ENCODE measurements at regions not wholly inside any gene's neighbourhood (a gene's known extent, or its start where the extent isn't known, plus 50 kb on each side); places are given as distances from the start of the nearest gene placed in this dataset.

DNA sequence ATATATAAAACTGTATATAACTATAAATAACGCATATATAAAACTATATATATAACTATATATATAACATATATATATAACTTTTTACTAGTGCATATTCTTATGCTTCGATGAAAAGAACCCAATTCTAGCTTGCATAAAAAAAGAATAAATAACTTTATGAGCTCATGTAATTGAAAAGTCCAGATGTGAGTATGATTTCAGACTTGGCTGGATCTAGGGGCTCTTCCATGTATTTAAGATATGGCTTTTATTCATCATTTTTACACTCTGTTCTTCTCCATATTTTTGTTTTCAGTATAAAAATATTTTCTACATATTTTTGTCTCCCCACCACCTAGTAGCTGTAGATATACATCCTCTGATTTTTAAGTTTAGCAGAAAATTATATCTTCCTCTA lies 417.5 kb downstream of the CDH11 start:
- no peak for DNase-seq
- no peak for TF ChIP-seq CTCF (IDR thresholded peaks at IDR 0.05; ENCODE audit: low read depth, low read length)
- H3K36me3 ChIP-seq = no peaks in the 10 kb centered on the region
- H3K4me3 ChIP-seq (ENCODE audit: low read depth, low read length) = no peak overlapping the region
- H3K4me1 ChIP-seq = no peaks in the 10 kb centered on the region
- H3K27me3 ChIP-seq = no peaks in the 10 kb centered on the region
- H3K9me3 ChIP-seq = no peaks in the 10 kb centered on the region

- no peaks in the 10 kb centered on the region for H3K9me3 ChIP-seq
- H3K36me3 ChIP-seq = no peaks in the 10 kb centered on the region
- TF ChIP-seq CTCF (IDR thresholded peaks at IDR 0.05; ENCODE audit: low read depth, low read length) = no peak
- H3K27me3 ChIP-seq = no peaks in the 10 kb centered on the region
- no peak for DNase-seq
- H3K4me1 ChIP-seq = no peaks in the 10 kb centered on the region
- no peak overlapping the region for H3K4me3 ChIP-seq (ENCODE audit: low read depth, low read length)
Observed at GRCh38 chr16:64702415-64702814, 419.4 kb downstream of the CDH11 start.

DNA sequence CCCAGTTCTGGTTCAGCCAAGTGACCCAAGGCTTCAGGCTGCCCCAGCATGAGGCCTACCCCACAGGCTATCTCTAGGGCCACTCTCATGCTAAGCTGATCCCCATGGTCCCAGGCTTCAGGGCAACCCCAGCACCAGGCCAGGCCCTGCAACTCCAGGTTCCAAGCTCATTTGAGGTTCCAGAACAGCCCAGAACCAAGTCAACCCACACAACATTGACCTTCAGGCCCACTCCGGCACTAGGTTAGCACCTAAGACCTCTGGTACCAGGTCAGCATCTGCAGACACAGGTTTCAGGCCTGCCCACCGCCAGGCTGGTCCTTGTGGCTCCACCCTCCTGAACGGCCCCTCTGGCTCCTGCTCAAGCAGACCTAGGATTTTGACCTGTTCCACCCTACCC lies 421.2 kb downstream of the CDH11 start:
- H3K36me3 ChIP-seq = no peaks in the 10 kb centered on the region
- no peaks in the 10 kb centered on the region for H3K9me3 ChIP-seq
- H3K4me1 ChIP-seq = no peaks in the 10 kb centered on the region
- no peaks in the 10 kb centered on the region for H3K27me3 ChIP-seq
- DNase-seq = no peak
- TF ChIP-seq CTCF (IDR thresholded peaks at IDR 0.05; ENCODE audit: low read depth, low read length) = no peak
- no peak overlapping the region for H3K4me3 ChIP-seq (ENCODE audit: low read depth, low read length)

DNA sequence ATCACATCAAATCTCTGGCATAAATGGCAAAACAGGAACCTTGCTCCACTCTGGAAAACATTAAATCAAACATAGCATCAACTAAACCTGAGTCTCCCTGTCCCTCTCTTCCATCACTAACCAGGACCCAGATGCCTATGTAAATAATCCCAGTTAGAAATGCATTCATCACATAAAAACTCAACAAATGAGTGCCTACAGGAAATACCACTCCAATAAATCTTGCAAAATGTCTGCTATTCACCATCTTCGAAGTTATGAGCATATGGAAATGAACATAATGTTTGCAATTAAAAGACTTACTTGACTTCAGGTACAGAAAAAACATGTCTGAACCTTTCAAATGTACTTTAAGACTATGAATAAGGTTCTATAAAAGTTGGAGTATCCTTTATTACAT lies 425.0 kb downstream of the CDH11 start:
- Histone ChIP-seq H3K9me3 (no peaks in the 10 kb centered on the region), H3K36me3 (no peaks in the 10 kb centered on the region), H3K27me3 (no peaks in the 10 kb centered on the region), H3K4me3 (ENCODE audit: low read depth, low read length) (no peak overlapping the region), H3K4me1 (no peaks in the 10 kb centered on the region)
- no peak for TF ChIP-seq CTCF (IDR thresholded peaks at IDR 0.05; ENCODE audit: low read depth, low read length)
- DNase-seq = no peak

DNA sequence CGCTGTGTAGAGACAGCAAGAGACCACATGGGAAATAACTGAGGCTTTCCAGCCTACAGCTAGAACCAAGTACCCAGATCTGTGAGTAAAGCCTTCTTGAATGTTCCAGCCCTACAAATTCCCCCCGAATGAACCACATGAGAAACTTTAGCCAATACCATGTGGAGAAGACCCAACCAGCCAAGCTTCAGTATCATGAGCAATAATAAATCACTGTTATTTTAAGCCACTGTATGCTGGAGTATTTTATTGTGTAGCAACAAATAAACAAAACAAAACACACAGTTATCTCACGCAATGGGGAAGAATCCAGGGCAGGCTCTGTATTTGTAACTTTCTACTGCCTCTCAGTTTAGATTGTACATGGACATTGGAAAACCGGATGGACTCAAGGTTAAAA lies 426.2 kb downstream of the CDH11 start:
- Histone ChIP-seq H3K4me1 (no peaks in the 10 kb centered on the region), H3K9me3 (no peaks in the 10 kb centered on the region), H3K36me3 (no peaks in the 10 kb centered on the region), H3K4me3 (ENCODE audit: low read depth, low read length) (no peak overlapping the region), H3K27me3 (no peaks in the 10 kb centered on the region)
- TF ChIP-seq CTCF (IDR thresholded peaks at IDR 0.05; ENCODE audit: low read depth, low read length) = no peak
- no peak for DNase-seq

DNA sequence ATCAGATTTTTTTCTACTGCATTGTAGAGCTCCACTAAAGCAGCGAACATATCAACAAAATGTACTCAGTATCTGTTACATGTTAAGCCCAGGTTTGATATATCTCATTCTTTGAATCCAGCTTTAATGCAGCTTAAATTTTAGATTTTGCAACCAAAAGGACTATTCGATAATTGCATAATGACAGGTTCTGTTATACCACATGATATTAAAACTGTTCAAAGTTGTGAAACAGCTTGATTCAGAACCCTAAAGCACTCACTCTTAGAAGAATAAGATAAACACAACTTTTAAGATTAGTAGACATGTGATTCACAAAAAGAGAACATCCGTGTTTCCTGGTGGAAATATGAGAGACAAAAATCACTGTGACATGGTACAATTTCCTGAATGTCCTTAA lies 427.9 kb downstream of the CDH11 start:
- Histone ChIP-seq H3K4me1 (no peaks in the 10 kb centered on the region), H3K36me3 (no peaks in the 10 kb centered on the region), H3K4me3 (ENCODE audit: low read depth, low read length) (no peak overlapping the region), H3K27me3 (no peaks in the 10 kb centered on the region), H3K9me3 (no peaks in the 10 kb centered on the region)
- DNase-seq = no peak
- TF ChIP-seq CTCF (IDR thresholded peaks at IDR 0.05; ENCODE audit: low read depth, low read length) = no peak
